IMR-90 (cell line): ENCODE measurements at regions not wholly inside any gene's neighbourhood (a gene's known extent, or its start where the extent isn't known, plus 50 kb on each side); places are given as distances from the start of the nearest gene placed in this dataset.

ENCODE experiments used
- ATAC-seq: fragments of 200-7000 bp; cut with Tn5 transposase; 2 replicates; pipeline ENCODE4 v1.9.1; 2020; ENCODE audit warnings: low read depth, mild to moderate bottlenecking, moderate library complexity
- BruUV-seq: library from RNA; stranded (reverse); fragments of 400-500 nt; replicated peaks from 2 replicates; lab custom pipeline; 2021; lab: Mats Ljungman, UMichigan
- CTCF ChIA-PET: fragments of 300-600 bp; formaldehyde crosslinking; extraction: SDS; loops from one replicate; lab custom pipeline; 2021; ENCODE audit warnings: antibody characterized with exemption; lab: Yijun Ruan, JAX
- POLR2A ChIA-PET: fragments of 300-600 bp; sonication (Branson Sonifier 250); formaldehyde crosslinking; loops from one replicate; lab custom pipeline; 2022; ENCODE audit warnings: antibody characterized with exemption; ENCODE audit not compliant: unreplicated experiment; lab: Charles Lee
- DNase-seq: peaks from one replicate; pipeline ENCODE4 v3.0.0; 2013
- H2AFZ ChIP-seq: replicated peaks from 2 replicates; pipeline ENCODE3; 2013; ENCODE audit warnings: low read length, mild to moderate bottlenecking; ENCODE audit not compliant: poor library complexity
- H2AK5ac ChIP-seq: 2 replicates; pipeline ENCODE4 v1.6.1; 2013; ENCODE audit warnings: low read depth, low read length, inconsistent platforms
- H2AK9ac ChIP-seq: replicated peaks from 2 replicates; pipeline ENCODE3; 2013; ENCODE audit warnings: mild to moderate bottlenecking, low read depth, low read length, moderate library complexity; ENCODE audit not compliant: poor library complexity
- H2BK120ac ChIP-seq: 2 replicates; pipeline ENCODE4 v1.6.1; 2013; ENCODE audit warnings: low read depth, low read length, inconsistent platforms
- H2BK15ac ChIP-seq: 3 replicates; pipeline ENCODE4 v1.6.1; 2013; ENCODE audit warnings: low read depth, low read length, inconsistent platforms
- H2BK20ac ChIP-seq: 2 replicates; pipeline ENCODE4 v1.6.1; 2013; ENCODE audit warnings: low read depth, mild to moderate bottlenecking, inconsistent platforms, low read length, moderate library complexity
- H2BK5ac ChIP-seq: 2 replicates; pipeline ENCODE4 v1.6.1; 2013; ENCODE audit warnings: mild to moderate bottlenecking, low read depth, low read length, inconsistent platforms; ENCODE audit not compliant: poor library complexity, severe bottlenecking
- H3K14ac ChIP-seq: replicated peaks from 2 replicates; pipeline ENCODE4 v1.6.1; 2013; ENCODE audit warnings: low read depth, low read length, inconsistent platforms
- H3K18ac ChIP-seq: 2 replicates; pipeline ENCODE4 v1.6.1; 2013; ENCODE audit warnings: low read depth, low read length, control low read depth
- H3K23ac ChIP-seq: 2 replicates; pipeline ENCODE4 v1.6.1; 2013; ENCODE audit warnings: low read depth, low read length, inconsistent platforms
- H3K27ac ChIP-seq: 2 replicates; pipeline ENCODE4 v1.5.1; 2013; ENCODE audit warnings: mild to moderate bottlenecking, control low read depth, low read length; ENCODE audit not compliant: insufficient read depth
- H3K27me3 ChIP-seq: 2 replicates; pipeline ENCODE4 v1.6.1; 2013; ENCODE audit warnings: low read length; ENCODE audit not compliant: control insufficient read depth, insufficient read depth
- H3K36me3 ChIP-seq: 2 replicates; pipeline ENCODE4 v1.6.1; 2013; ENCODE audit warnings: low read length, mixed read lengths; ENCODE audit not compliant: control insufficient read depth, insufficient read depth
- H3K4ac ChIP-seq: 2 replicates; pipeline ENCODE4 v1.6.1; 2013; ENCODE audit warnings: low read depth, low read length, inconsistent platforms
- H3K4me1 ChIP-seq: 2 replicates; pipeline ENCODE4 v1.6.1; 2013; ENCODE audit warnings: low read length, mixed read lengths; ENCODE audit not compliant: control insufficient read depth, insufficient read depth
- H3K4me2 ChIP-seq: 2 replicates; pipeline ENCODE4 v1.6.1; 2013; ENCODE audit warnings: low read depth, mild to moderate bottlenecking, control low read depth, low read length, moderate library complexity
- H3K4me3 ChIP-seq: 2 replicates; pipeline ENCODE4 v1.5.1; 2013; ENCODE audit warnings: low read depth, mild to moderate bottlenecking, control low read depth, low read length, moderate library complexity; ENCODE audit not compliant: insufficient read depth
- H3K56ac ChIP-seq: 2 replicates; pipeline ENCODE4 v1.6.1; 2013; ENCODE audit warnings: low read length, inconsistent platforms; ENCODE audit not compliant: insufficient read depth; ENCODE audit errors: extremely low read depth
- H3K79me1 ChIP-seq, 2 experiments: 2 replicates each; pipeline ENCODE4 v1.6.1; 2013; ENCODE audit warnings: low read length in 2 of 2, inconsistent platforms in 1 of 2, low read depth in 1 of 2
- H3K9ac ChIP-seq: 2 replicates; pipeline ENCODE4 v1.6.1; 2013; ENCODE audit warnings: low read depth, low read length, control low read depth
- H3K9me1 ChIP-seq: 2 replicates; pipeline ENCODE4 v1.6.1; 2013; ENCODE audit warnings: low read length, inconsistent platforms; ENCODE audit not compliant: insufficient read depth
- H3K9me3 ChIP-seq: 2 replicates; pipeline ENCODE4 v1.6.1; 2013; ENCODE audit warnings: low read length; ENCODE audit not compliant: control insufficient read depth, insufficient read depth
- H4K20me1 ChIP-seq: 2 replicates; pipeline ENCODE4 v1.6.1; 2013; ENCODE audit warnings: low read length, inconsistent platforms; ENCODE audit not compliant: insufficient read depth
- H4K5ac ChIP-seq: 2 replicates; pipeline ENCODE4 v1.6.1; 2013; ENCODE audit warnings: mild to moderate bottlenecking, low read depth, low read length, control low read depth
- H4K8ac ChIP-seq, 2 experiments: 2 replicates each; pipeline ENCODE4 v1.6.1; 2013; ENCODE audit warnings: low read depth in 2 of 2, low read length in 2 of 2, control low read depth in 1 of 2, inconsistent platforms in 1 of 2
- H4K91ac ChIP-seq: 2 replicates; pipeline ENCODE4 v1.6.1; 2013; ENCODE audit warnings: low read depth, low read length, inconsistent platforms; ENCODE audit not compliant: insufficient read depth
- BHLHE40 ChIP-seq: fragments of 150-350 bp; IDR thresholded peaks from 2 replicates; pipeline ENCODE4 v1.6.1; 2016; ENCODE audit warnings: mild to moderate bottlenecking, low read depth, low read length
- CEBPB ChIP-seq: IDR thresholded peaks from 2 replicates; pipeline ENCODE4 v1.6.1; 2012; ENCODE audit warnings: low read depth, low read length, improper control_type of control experiment
- CHD1 ChIP-seq: IDR thresholded peaks from 2 replicates; pipeline ENCODE4 v1.6.1; 2012; ENCODE audit warnings: low read depth, low read length, improper control_type of control experiment
- CTCF ChIP-seq: conservative IDR thresholded peaks from 2 replicates; pipeline ENCODE4 v1.5.1; 2012; ENCODE audit warnings: mild to moderate bottlenecking, low read depth, low read length, improper control_type of control experiment
- ELK1 ChIP-seq: fragments of 150-350 bp; IDR thresholded peaks from 2 replicates; pipeline ENCODE4 v1.6.1; 2016; ENCODE audit warnings: low read depth, mild to moderate bottlenecking, low read length, moderate library complexity, borderline replicate concordance
- FOS ChIP-seq: fragments of 150-350 bp; IDR thresholded peaks from 2 replicates; pipeline ENCODE4 v1.6.1; 2016; ENCODE audit warnings: low read depth, low read length
- MAFK ChIP-seq: IDR thresholded peaks from 2 replicates; pipeline ENCODE4 v1.6.1; 2012; ENCODE audit warnings: low read depth, low read length, improper control_type of control experiment
- MAZ ChIP-seq: IDR thresholded peaks from 2 replicates; pipeline ENCODE4 v1.6.1; 2012; ENCODE audit warnings: low read depth, mild to moderate bottlenecking, low read length, improper control_type of control experiment, moderate library complexity, borderline replicate concordance
- MXI1 ChIP-seq: IDR thresholded peaks from 2 replicates; pipeline ENCODE4 v1.6.1; 2012; ENCODE audit warnings: low read depth, mild to moderate bottlenecking, low read length, moderate library complexity, borderline replicate concordance
- NFE2L2 ChIP-seq: fragments of 150-350 bp; IDR thresholded peaks from 2 replicates; pipeline ENCODE4 v1.6.1; 2016; ENCODE audit warnings: low read depth, mild to moderate bottlenecking, low read length
- POLR2A ChIP-seq: IDR thresholded peaks from 2 replicates; pipeline ENCODE4 v1.6.1; 2012; ENCODE audit warnings: mild to moderate bottlenecking, low read depth, low read length
- RAD21 ChIP-seq: IDR thresholded peaks from 2 replicates; pipeline ENCODE4 v1.6.1; 2012; ENCODE audit warnings: low read length, improper control_type of control experiment
- RCOR1 ChIP-seq: IDR thresholded peaks from 2 replicates; pipeline ENCODE4 v1.6.1; 2012; ENCODE audit warnings: mild to moderate bottlenecking, low read length, improper control_type of control experiment; ENCODE audit not compliant: insufficient replicate concordance
- RFX5 ChIP-seq: IDR thresholded peaks from 2 replicates; pipeline ENCODE4 v1.8.0; 2012; ENCODE audit warnings: low read depth, mild to moderate bottlenecking, low read length, moderate library complexity
- SMC3 ChIP-seq: fragments of 150-350 bp; IDR thresholded peaks from 2 replicates; pipeline ENCODE4 v1.6.1; 2016; ENCODE audit warnings: low read depth, mild to moderate bottlenecking, antibody characterized with exemption, low read length, moderate library complexity
- USF2 ChIP-seq: fragments of 150-350 bp; IDR thresholded peaks from 2 replicates; pipeline ENCODE4 v1.6.1; 2017; ENCODE audit warnings: mild to moderate bottlenecking, antibody characterized with exemption, low read length, low read depth
- WGBS, 2 experiments: methylation state at CpG; one replicate each; pipeline versions ENCODE4 v1.1.5 to v1.1.7; 2013; ENCODE audit warnings: missing lambda C conversion rate in 2 of 2; ENCODE audit not compliant: insufficient read length in 1 of 2; ENCODE audit errors: extremely low coverage in 2 of 2; 5-methylcytosine and 5-hydroxymethylcytosine counted together
- dilution Hi-C: fragments of 300-500 bp; cut with HindIII; formaldehyde crosslinking; loops from one replicate; pipeline ENCODE4 v1.14.3; 2018; ENCODE audit warnings: low sequenced_read_pairs; ENCODE audit not compliant: unreplicated experiment
- in situ Hi-C: fragments of 300-500 bp; cut with MboI; formaldehyde crosslinking; loops from 3 replicates; pipeline ENCODE4 v1.14.3; 2019; ENCODE audit warnings: low sequenced_read_pairs, inconsistent platforms, mixed read lengths
- intact Hi-C: fragments of 100-400 bp; cut with micrococcal nuclease; formaldehyde crosslinking; loops from 2 replicates; pipeline ENCODE4 v1.10.0; 2022

- H2AK9ac ChIP-seq, result no peak overlapping the region
- no CpG with 5 or more reads among the region's 4 CpGs for WGBS, 2 experiments
- H3K18ac ChIP-seq, result no peak overlapping the region
- H3K27me3 ChIP-seq, result peaks cover 9% of the 10 kb centered on the region
- H2BK120ac ChIP-seq, result no peak overlapping the region
- no peaks in the 10 kb centered on the region for H3K9me3 ChIP-seq
- ATAC-seq, result no peak
- no peaks in the 10 kb centered on the region for H3K4me1 ChIP-seq
- ChIA-PET CTCF (interaction anchor here (0.5 kb wide), 1 partner anchor 85 kb away, joined by 6 read pairs; no protein-coding TSS in a partner anchor), POLR2A (no interaction called here)
- BruUV-seq, result no TSS peak
- intact Hi-C loops, result no loop called here
- TF ChIP-seq MXI1 (no peak), SMC3 (no peak), MAZ (no peak), CEBPB (no peak), RCOR1 (no peak), NFE2L2 (no peak), USF2 (no peak), POLR2A (no peak), CTCF (no peak), RAD21 (no peak), MAFK (no peak), RFX5 (no peak), CHD1 (no peak), BHLHE40 (no peak), ELK1 (no peak), FOS (no peak)
- no peak overlapping the region for H2BK20ac ChIP-seq
- H3K56ac ChIP-seq, result no peak overlapping the region
- H3K36me3 ChIP-seq, result no peaks in the 10 kb centered on the region
- no peak for DNase-seq
- no peak overlapping the region for H4K5ac ChIP-seq
- dilution Hi-C loops, result no loop called here
- no peak overlapping the region for H3K14ac ChIP-seq
- H3K9me1 ChIP-seq, result no peaks in the 10 kb centered on the region
- no peak overlapping the region for H2BK15ac ChIP-seq
- no peak overlapping the region for H3K9ac ChIP-seq
- H4K20me1 ChIP-seq, result no peaks in the 10 kb centered on the region
- H3K4ac ChIP-seq, result no peak overlapping the region
- H4K91ac ChIP-seq, result no peak overlapping the region
- no peak overlapping the region for H3K4me3 ChIP-seq
- no peak overlapping the region for H3K4me2 ChIP-seq
- no peak overlapping the region for H2AFZ ChIP-seq
- H3K79me1 ChIP-seq, result no peaks in the 10 kb centered on the region
- no peak overlapping the region for H4K8ac ChIP-seq
- H3K23ac ChIP-seq, result no peak overlapping the region
- H2BK5ac ChIP-seq, result no peak overlapping the region
- no peak overlapping the region for H2AK5ac ChIP-seq
- in situ Hi-C loops, result loop anchor here (25.0 kb wide), 1 partner anchor 862 kb away; no protein-coding TSS in a partner anchor
- no peak overlapping the region for H3K27ac ChIP-seq
Measured at GRCh38 chr10:33774857-33775256, 440.4 kb upstream of the NRP1 start.
